HG03439 (cell line): ENCODE measurements at regions not wholly inside any gene's neighbourhood (a gene's known extent, or its start where the extent isn't known, plus 50 kb on each side); places are given as distances from the start of the nearest gene placed in this dataset.

Experiments
- ATAC-seq: cut with Tn5 transposase; IDR thresholded peaks from one replicate; pipeline ENCODE4 v1.9.1; 2021; ENCODE audit warnings: mild to moderate bottlenecking, moderate library complexity; ENCODE audit not compliant: unreplicated experiment

GRCh38 chr2:18104595-18105224 is 226.2 kb downstream of the KCNS3 start:
- ATAC-seq = no peak

GRCh38 chr2:18096836-18097405 is 218.5 kb downstream of the KCNS3 start:
- ATAC-seq = no peak

- no peak for ATAC-seq
Observed at GRCh38 chr2:18094277-18094676, 215.8 kb downstream of the KCNS3 start.

GRCh38 chr2:18093196-18093595 is 214.7 kb downstream of the KCNS3 start:
- ATAC-seq = no peak

GRCh38 chr2:18092760-18093159 is 214.3 kb downstream of the KCNS3 start:
- ATAC-seq = no peak

GRCh38 chr2:18085593-18085992 is 207.1 kb downstream of the KCNS3 start:
- ATAC-seq = no peak

- no peak for ATAC-seq
Observed at GRCh38 chr2:18084376-18084775, 205.9 kb downstream of the KCNS3 start.

GRCh38 chr2:18083806-18084205 is 205.3 kb downstream of the KCNS3 start:
- no peak for ATAC-seq

- ATAC-seq = no peak
Observed at GRCh38 chr2:18078216-18078615, 199.7 kb downstream of the KCNS3 start.

GRCh38 chr2:18077704-18078103 is 199.2 kb downstream of the KCNS3 start:
- no peak for ATAC-seq

- ATAC-seq = no peak
Observed at GRCh38 chr2:18077231-18077630, 198.8 kb downstream of the KCNS3 start.

- no peak for ATAC-seq
Observed at GRCh38 chr2:18074476-18074875, 196.0 kb downstream of the KCNS3 start.

GRCh38 chr2:18073601-18074000 is 195.1 kb downstream of the KCNS3 start:
- ATAC-seq = no peak

- ATAC-seq = no peak
Observed at GRCh38 chr2:18067588-18068384, 189.3 kb downstream of the KCNS3 start.

- ATAC-seq = no peak
Observed at GRCh38 chr2:18066894-18067293, 188.4 kb downstream of the KCNS3 start.

- no peak for ATAC-seq
Observed at GRCh38 chr2:18066066-18066465, 187.6 kb downstream of the KCNS3 start.

- ATAC-seq = no peak
Observed at GRCh38 chr2:18065249-18065648, 186.8 kb downstream of the KCNS3 start.

- ATAC-seq = no peak
Observed at GRCh38 chr2:18063826-18064470, 185.5 kb downstream of the KCNS3 start.

- ATAC-seq = no peak
Observed at GRCh38 chr2:18062892-18063291, 184.4 kb downstream of the KCNS3 start.

GRCh38 chr2:18061717-18062116 is 183.2 kb downstream of the KCNS3 start:
- ATAC-seq = no peak

- no peak for ATAC-seq
Observed at GRCh38 chr2:18057657-18058056, 179.2 kb downstream of the KCNS3 start.

GRCh38 chr2:18055290-18055689 is 176.8 kb downstream of the KCNS3 start:
- no peak for ATAC-seq
